ENCODE measurements at regions not wholly inside any gene's neighbourhood (a gene's known extent, or its start where the extent isn't known, plus 50 kb on each side); places are given as distances from the start of the nearest gene placed in this dataset.

GRCh38 chr2:81260320-81260719 lies 955.8 kb upstream of the LRRTM1 start:
- TF ChIP-seq GATA2 (IDR thresholded peaks at IDR 0.05; ENCODE audit: low read depth, low read length) (no peak), GATA3 (IDR thresholded peaks at IDR 0.05; ENCODE audit: low read depth, low read length) (no peak)

DNA sequence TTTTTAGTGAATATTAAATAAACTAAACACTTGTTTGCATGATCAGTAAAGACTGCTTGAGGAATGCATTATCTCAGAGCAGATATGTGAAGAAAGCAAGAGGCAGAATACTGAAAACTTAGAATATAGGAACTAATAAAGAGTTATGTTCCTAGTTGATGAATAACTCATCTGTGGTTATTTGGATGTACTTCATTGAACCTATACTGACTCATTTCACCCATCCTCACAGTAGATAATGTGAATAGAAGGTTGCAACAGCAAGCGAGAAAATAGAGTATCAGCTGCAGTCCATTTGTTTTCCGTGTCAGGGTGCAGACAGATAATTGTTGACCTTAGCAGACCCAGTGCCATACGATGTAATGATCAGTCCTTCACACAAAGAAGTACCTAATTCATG lies 945.7 kb upstream of the LRRTM1 start:
- TF ChIP-seq GATA2 (IDR thresholded peaks at IDR 0.05; ENCODE audit: low read depth, low read length) (no peak), GATA3 (IDR thresholded peaks at IDR 0.05; ENCODE audit: low read depth, low read length) (no peak)

- TF ChIP-seq GATA2 (IDR thresholded peaks at IDR 0.05; ENCODE audit: low read depth, low read length) (no peak), GATA3 (IDR thresholded peaks at IDR 0.05; ENCODE audit: low read depth, low read length) (no peak)
Observed at GRCh38 chr2:81249152-81249551, 944.6 kb upstream of the LRRTM1 start.

- TF ChIP-seq GATA2 (IDR thresholded peaks at IDR 0.05; ENCODE audit: low read depth, low read length) (no peak), GATA3 (IDR thresholded peaks at IDR 0.05; ENCODE audit: low read depth, low read length) (no peak)
Observed at GRCh38 chr2:81247648-81248047, 943.1 kb upstream of the LRRTM1 start.

DNA sequence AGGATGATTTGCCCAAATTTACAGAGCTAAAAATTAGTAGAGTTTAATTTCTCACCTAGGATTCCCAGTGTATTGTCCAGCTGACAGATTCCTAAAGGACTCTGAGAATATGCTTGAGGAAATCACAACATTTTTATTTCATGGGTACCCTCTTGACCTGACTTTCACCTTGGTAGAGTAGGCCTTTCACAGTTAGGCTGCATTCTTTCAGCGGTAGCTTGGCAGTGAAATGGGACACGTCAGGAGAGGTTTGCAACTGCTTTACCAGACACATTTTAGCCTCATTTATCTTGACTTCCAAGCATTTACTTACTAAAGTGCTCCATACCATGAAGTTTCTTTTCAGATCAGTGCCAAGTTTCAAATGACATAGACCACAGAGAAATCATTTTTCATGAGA lies 937.9 kb upstream of the LRRTM1 start:
- no peak for TF ChIP-seq GATA2 (IDR thresholded peaks at IDR 0.05; ENCODE audit: low read depth, low read length)

GRCh38 chr2:81238462-81238861 lies 933.9 kb upstream of the LRRTM1 start:
- TF ChIP-seq GATA3 (IDR thresholded peaks at IDR 0.05; ENCODE audit: low read depth, low read length) (no peak), GATA2 (IDR thresholded peaks at IDR 0.05; ENCODE audit: low read depth, low read length) (no peak)

DNA sequence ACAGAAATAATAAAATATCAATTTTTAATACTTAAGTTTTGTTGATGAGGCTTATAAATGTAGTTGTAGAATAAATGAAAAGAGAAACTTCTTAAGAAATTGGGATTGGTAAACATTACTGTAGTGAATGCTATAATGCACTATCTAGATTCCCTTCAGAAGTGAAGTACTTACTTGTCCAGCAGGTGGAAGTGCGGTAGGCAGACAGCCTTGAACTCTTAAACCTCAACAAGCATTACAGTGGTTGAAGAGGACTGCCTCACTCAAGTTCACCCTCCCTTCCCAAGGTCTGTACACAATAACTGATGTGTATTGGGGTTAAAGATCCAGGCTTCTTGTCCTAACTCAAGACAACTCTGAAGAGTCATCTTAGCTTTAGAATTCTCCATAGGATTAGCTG lies 931.0 kb upstream of the LRRTM1 start:
- TF ChIP-seq GATA2 (IDR thresholded peaks at IDR 0.05; ENCODE audit: low read depth, low read length) (no peak), GATA3 (IDR thresholded peaks at IDR 0.05; ENCODE audit: low read depth, low read length) (no peak)

- no peak for TF ChIP-seq GATA2 (IDR thresholded peaks at IDR 0.05; ENCODE audit: low read depth, low read length)
- no peak for TF ChIP-seq GATA3 (IDR thresholded peaks at IDR 0.05; ENCODE audit: low read depth, low read length)
Observed at GRCh38 chr2:81234711-81235110, 930.2 kb upstream of the LRRTM1 start.

- TF ChIP-seq GATA2 (IDR thresholded peaks at IDR 0.05; ENCODE audit: low read depth, low read length) (no peak), GATA3 (IDR thresholded peaks at IDR 0.05; ENCODE audit: low read depth, low read length) (no peak)
Observed at GRCh38 chr2:81225756-81226155, 921.2 kb upstream of the LRRTM1 start.

- TF ChIP-seq GATA2 (IDR thresholded peaks at IDR 0.05; ENCODE audit: low read depth, low read length) (no peak), GATA3 (IDR thresholded peaks at IDR 0.05; ENCODE audit: low read depth, low read length) (no peak)
Observed at GRCh38 chr2:81213598-81213997, 909.0 kb upstream of the LRRTM1 start.

GRCh38 chr2:81206216-81206615 lies 901.7 kb upstream of the LRRTM1 start:
- TF ChIP-seq GATA2 (IDR thresholded peaks at IDR 0.05; ENCODE audit: low read depth, low read length): no peak
- no peak for TF ChIP-seq GATA3 (IDR thresholded peaks at IDR 0.05; ENCODE audit: low read depth, low read length)

DNA sequence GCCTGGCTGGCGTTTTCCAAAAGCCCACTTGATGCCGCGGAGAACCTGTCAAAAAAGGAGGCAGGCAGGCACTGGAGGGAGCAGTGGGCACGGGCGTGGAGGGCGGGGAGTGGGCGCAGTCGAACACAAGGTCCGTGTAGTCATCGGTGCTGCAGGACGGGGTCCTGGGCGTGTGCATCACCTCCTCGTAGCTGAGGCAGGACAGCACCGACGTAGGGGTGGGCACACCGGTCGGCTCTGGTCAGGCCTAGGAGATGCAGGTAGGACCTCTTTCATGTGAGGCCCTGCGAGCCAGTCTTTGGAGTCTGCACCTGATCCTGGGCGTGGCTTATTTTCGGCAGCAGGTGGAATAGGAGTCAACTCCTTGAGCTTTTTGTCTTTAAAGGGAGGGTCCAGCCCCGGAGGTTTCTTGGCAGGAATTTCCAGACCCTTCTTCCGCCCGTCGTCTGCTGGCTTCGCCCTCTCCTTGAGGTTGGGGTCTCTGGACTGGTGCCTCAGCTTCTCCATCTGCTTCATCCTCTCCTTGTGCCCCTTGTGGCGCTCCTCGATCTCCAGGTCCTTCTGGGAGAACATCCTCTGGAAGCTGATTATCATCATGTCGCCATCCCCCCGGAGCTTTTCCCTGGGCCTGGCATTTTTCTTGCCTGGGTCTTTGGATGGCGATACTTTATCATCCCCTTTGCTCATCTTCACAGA lies 892.5 kb upstream of the LRRTM1 start:
- TF ChIP-seq GATA3 (IDR thresholded peaks at IDR 0.05; ENCODE audit: low read depth, low read length) (no peak), GATA2 (IDR thresholded peaks at IDR 0.05; ENCODE audit: low read depth, low read length) (no peak)

- TF ChIP-seq GATA2 (IDR thresholded peaks at IDR 0.05; ENCODE audit: low read depth, low read length) (no peak), GATA3 (IDR thresholded peaks at IDR 0.05; ENCODE audit: low read depth, low read length) (no peak)
Observed at GRCh38 chr2:81196383-81196851, 891.9 kb upstream of the LRRTM1 start.

GRCh38 chr2:81195774-81196382 lies 891.3 kb upstream of the LRRTM1 start:
- TF ChIP-seq GATA3 (IDR thresholded peaks at IDR 0.05; ENCODE audit: low read depth, low read length): no peak
- TF ChIP-seq GATA2 (IDR thresholded peaks at IDR 0.05; ENCODE audit: low read depth, low read length): no peak

- TF ChIP-seq GATA3 (IDR thresholded peaks at IDR 0.05; ENCODE audit: low read depth, low read length) (no peak), GATA2 (IDR thresholded peaks at IDR 0.05; ENCODE audit: low read depth, low read length) (no peak)
Observed at GRCh38 chr2:81195017-81195773, 890.6 kb upstream of the LRRTM1 start.

Data from SH-SY5Y (cell line).